C4-2B (cell line): ENCODE measurements at regions not wholly inside any gene's neighbourhood (a gene's known extent, or its start where the extent isn't known, plus 50 kb on each side); places are given as distances from the start of the nearest gene placed in this dataset.
"Not testable (repeated sequence)": the region's sequence is repeated elsewhere in the genome, so short reads cannot be mapped to it uniquely, and the experiment has no call there.

Experiments
- H3K27ac ChIP-seq: fragments of 450-650 bp; 2 replicates; pipeline ENCODE4 v1.5.1; 2017
- ZFX ChIP-seq: fragments of 450-650 bp; IDR thresholded peaks from 2 replicates; pipeline ENCODE4 v1.6.1; 2017
- TF ChIP-seq, protein P1 (sequence below): fragments of 450-650 bp; conservative IDR thresholded peaks from 2 replicates; pipeline ENCODE4 v1.5.1; 2017; ENCODE audit warnings: mild to moderate bottlenecking

- TF ChIP-seq, protein P1, sequence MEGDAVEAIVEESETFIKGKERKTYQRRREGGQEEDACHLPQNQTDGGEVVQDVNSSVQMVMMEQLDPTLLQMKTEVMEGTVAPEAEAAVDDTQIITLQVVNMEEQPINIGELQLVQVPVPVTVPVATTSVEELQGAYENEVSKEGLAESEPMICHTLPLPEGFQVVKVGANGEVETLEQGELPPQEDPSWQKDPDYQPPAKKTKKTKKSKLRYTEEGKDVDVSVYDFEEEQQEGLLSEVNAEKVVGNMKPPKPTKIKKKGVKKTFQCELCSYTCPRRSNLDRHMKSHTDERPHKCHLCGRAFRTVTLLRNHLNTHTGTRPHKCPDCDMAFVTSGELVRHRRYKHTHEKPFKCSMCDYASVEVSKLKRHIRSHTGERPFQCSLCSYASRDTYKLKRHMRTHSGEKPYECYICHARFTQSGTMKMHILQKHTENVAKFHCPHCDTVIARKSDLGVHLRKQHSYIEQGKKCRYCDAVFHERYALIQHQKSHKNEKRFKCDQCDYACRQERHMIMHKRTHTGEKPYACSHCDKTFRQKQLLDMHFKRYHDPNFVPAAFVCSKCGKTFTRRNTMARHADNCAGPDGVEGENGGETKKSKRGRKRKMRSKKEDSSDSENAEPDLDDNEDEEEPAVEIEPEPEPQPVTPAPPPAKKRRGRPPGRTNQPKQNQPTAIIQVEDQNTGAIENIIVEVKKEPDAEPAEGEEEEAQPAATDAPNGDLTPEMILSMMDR, result no peak
- TF ChIP-seq ZFX, result no peak
- no peak overlapping the region for H3K27ac ChIP-seq
These were observed 187.3 kb upstream of the FRMD6 start for GRCh38 chr14:51464411-51464810.

DNA sequence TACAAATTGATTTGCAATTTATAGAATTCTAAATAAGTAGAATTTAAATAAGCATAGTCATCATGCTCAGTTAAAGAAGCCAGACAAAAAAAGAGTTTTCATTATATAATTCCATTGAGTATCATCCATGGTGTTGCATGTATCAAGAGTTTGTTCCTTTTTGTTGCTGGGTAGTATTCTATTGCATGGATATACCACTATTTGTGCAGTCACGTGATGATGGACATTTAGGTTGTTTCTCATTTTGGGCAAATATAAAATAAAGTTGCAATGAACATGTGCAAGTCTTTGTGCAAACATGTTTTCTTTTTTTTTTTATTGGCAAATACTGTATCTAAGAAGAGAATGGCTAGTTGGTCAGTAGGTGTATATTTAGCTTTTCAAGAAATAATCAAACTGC is 186.2 kb upstream of the FRMD6 start:
- no peak overlapping the region for H3K27ac ChIP-seq
- no peak for TF ChIP-seq ZFX
- TF ChIP-seq, protein P1, result no peak

DNA sequence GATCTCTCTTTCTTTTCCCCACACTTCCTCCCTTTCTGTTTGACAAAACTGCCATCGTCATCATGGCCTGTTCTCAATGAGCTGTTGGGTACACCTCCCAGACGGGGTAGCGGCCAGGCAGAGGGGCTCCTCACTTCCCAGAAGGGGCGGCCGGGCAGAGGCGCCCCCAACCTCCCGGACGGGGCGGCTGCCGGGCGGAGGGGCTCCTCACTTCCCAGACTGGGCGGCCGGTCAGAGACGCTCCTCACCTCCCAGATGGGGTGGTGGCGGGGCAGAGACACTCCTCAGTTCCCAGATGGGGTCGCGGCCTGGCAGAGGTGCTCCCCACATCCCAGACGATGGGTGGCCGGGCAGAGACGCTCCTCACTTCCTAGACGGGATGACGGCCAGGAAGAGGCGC is 184.3 kb upstream of the FRMD6 start:
- H3K27ac ChIP-seq, result not testable (repeated sequence)

GRCh38 chr14:51468523-51468922 is 183.2 kb upstream of the FRMD6 start:
- TF ChIP-seq, protein P1, result no peak
- TF ChIP-seq ZFX, result no peak

GRCh38 chr14:51472881-51473280 is 178.8 kb upstream of the FRMD6 start:
- H3K27ac ChIP-seq, result peak overlapping the region; percentile 60
- TF ChIP-seq ZFX, result no peak
- TF ChIP-seq, protein P1, result no peak

More at GRCh38 chr14:51468523-51468922, 183.2 kb upstream of the FRMD6 start:
- H3K27ac ChIP-seq, result no peak overlapping the region

GRCh38 chr14:51473351-51473750 is 178.4 kb upstream of the FRMD6 start:
- TF ChIP-seq, protein P1, result no peak
- no peak for TF ChIP-seq ZFX
- H3K27ac ChIP-seq, result peak overlapping the region; percentile 60

DNA sequence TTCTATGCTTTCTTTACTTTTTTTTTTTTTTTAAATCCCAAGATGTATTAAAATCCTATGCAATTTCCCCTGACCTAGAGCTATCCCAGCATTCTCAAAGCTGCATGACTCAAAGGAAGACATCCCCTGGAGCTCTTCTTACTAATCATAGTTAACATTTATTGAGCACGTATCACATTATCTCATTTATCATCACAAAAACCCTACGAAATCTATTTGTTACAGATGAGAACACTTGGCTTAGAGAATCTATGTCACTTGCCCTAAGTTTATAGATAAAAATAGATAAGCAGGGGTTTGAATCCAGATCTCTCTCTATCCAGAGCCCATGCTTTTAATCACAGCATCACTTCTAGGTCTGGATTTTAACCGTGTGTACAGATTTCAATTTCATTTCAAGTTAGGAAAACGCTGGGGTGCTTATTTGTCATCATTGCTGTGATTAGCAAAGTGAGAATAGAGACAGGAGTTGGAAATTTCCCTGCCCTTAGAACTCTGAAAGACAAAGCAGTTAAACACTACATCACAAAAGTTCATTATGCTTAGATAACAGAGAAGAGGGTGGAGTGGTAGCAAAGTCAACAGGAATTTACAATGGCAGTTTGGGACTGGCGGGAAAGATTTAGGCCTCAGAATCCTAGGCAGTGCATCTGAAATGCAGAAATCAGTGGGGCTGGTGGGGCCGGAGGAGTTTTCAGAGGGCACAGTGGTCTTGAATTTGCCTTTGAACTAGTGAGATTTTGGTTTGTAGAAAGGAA is 177.7 kb upstream of the FRMD6 start:
- no peak overlapping the region; the same call in 1 of the 2 replicates for H3K27ac ChIP-seq

More for the DNA sequence above, 177.7 kb upstream of the FRMD6 start:
- TF ChIP-seq, protein P1, result no peak
- no peak for TF ChIP-seq ZFX
